HEK293T (cell line): ENCODE measurements at regions not wholly inside any gene's neighbourhood (a gene's known extent, or its start where the extent isn't known, plus 50 kb on each side); places are given as distances from the start of the nearest gene placed in this dataset.

ENCODE experiments used
- BHLHE40 ChIP-seq: fragments of 450-650 bp; IDR thresholded peaks from 2 replicates; pipeline ENCODE4 v1.6.1; 2016; ENCODE audit warnings: mild to moderate bottlenecking, moderate library complexity, borderline replicate concordance
- CTBP1 ChIP-seq: fragments of 450-650 bp; IDR thresholded peaks from 2 replicates; pipeline ENCODE4 v1.6.1; 2016; ENCODE audit warnings: borderline replicate concordance
- ELF4 ChIP-seq: fragments of 450-650 bp; IDR thresholded peaks from 2 replicates; pipeline ENCODE4 v1.6.1; 2017; ENCODE audit warnings: antibody characterized with exemption
- HDGF ChIP-seq: fragments of 450-650 bp; IDR thresholded peaks from 2 replicates; pipeline ENCODE4 v1.6.1; 2017; ENCODE audit warnings: antibody characterized with exemption, borderline replicate concordance
- L3MBTL2 ChIP-seq: fragments of 450-650 bp; conservative IDR thresholded peaks from 2 replicates; pipeline ENCODE4 v1.6.1; 2016; ENCODE audit warnings: mild to moderate bottlenecking
- LEF1 ChIP-seq: fragments of 450-650 bp; IDR thresholded peaks from 2 replicates; pipeline ENCODE4 v1.6.1; 2017; ENCODE audit warnings: mild to moderate bottlenecking, borderline replicate concordance
- NFRKB ChIP-seq: fragments of 450-650 bp; IDR thresholded peaks from 2 replicates; pipeline ENCODE4 v1.6.1; 2016; ENCODE audit warnings: mild to moderate bottlenecking, moderate library complexity
- PKNOX1 ChIP-seq: fragments of 450-650 bp; IDR thresholded peaks from 2 replicates; pipeline ENCODE4 v1.6.1; 2016
- SP1 ChIP-seq: fragments of 450-650 bp; IDR thresholded peaks from 2 replicates; pipeline ENCODE4 v1.6.1; 2017
- SUZ12 ChIP-seq: fragments of 450-650 bp; IDR thresholded peaks from 2 replicates; pipeline ENCODE4 v1.6.1; 2016; ENCODE audit warnings: mild to moderate bottlenecking
- TARDBP ChIP-seq: fragments of 450-650 bp; IDR thresholded peaks from 2 replicates; pipeline ENCODE4 v1.6.1; 2016

DNA sequence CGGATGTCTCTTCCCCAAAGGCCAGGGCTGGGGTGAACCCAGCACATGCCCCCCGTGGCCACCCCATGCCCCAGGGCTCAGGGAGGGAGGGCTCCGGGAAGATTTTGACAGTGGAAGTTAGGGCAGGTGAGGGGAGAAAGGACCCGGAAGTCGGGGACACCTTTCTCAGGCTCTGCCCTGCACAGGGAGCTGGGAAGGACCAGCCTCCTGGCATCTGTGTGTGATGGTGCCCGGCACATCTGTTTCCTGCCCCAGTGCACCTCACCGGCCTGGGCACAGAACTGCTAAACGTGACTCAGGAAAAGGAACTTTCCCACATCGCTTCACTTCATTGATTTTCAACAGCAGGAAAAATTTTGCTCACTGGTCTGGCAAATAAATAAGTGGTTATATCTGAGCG, 141.1 kb upstream of the AFDN start:
- TF ChIP-seq ELF4 = no peak
- TF ChIP-seq SP1 = no peak
- TF ChIP-seq SUZ12 = no peak
- TF ChIP-seq NFRKB = no peak
- no peak for TF ChIP-seq L3MBTL2
- TF ChIP-seq CTBP1 = no peak
- no peak for TF ChIP-seq BHLHE40
- no peak for TF ChIP-seq TARDBP
- TF ChIP-seq LEF1 = no peak
- no peak for TF ChIP-seq PKNOX1
- TF ChIP-seq HDGF = no peak
